K562 (cell line): ENCODE measurements at regions not wholly inside any gene's neighbourhood (a gene's known extent, or its start where the extent isn't known, plus 50 kb on each side); places are given as distances from the start of the nearest gene placed in this dataset.

ENCODE experiments used
- ATAC-seq: fragments of 200-7000 bp; cut with Tn5 transposase; 3 replicates; pipeline ENCODE4 v1.9.1; 2020; ENCODE audit warnings: moderate library complexity
- BruUV-seq: library from RNA; stranded (reverse); fragments of 400-500 nt; replicated peaks from 2 replicates; lab custom pipeline; 2021; lab: Mats Ljungman, UMichigan
- CTCF ChIA-PET: fragments of 300-600 bp; formaldehyde crosslinking; extraction: SDS; loops from one replicate; lab custom pipeline; 2021; ENCODE audit warnings: low intra/inter-chr PET ratio; lab: Yijun Ruan, JAX
- POLR2A ChIA-PET: fragments of 300-600, 350-650 bp; sonication (Branson Sonifier 250); formaldehyde crosslinking; extraction: SDS; loops from one replicate; lab custom pipeline; 2021; ENCODE audit warnings: antibody characterized with exemption, inconsistent platforms; lab: Yijun Ruan, JAX
- DNase-seq, 4 experiments: peaks; one replicate each; pipeline versions ENCODE4 v3.0.0 to v3.0.0-alpha.2; 2011 to 2018; ENCODE audit warnings: low spot score in 3 of 4, mixed read lengths in 3 of 4; ENCODE audit errors: extremely low read depth in 1 of 4
- FAIRE-seq: peaks from 2 replicates; lab custom pipeline; 2011; peaks lifted over from hg19 to GRCh38; lab: Jason Lieb, UNC
- H2AFZ ChIP-seq: 2 replicates; pipeline ENCODE4 v1.6.0; 2011; ENCODE audit warnings: low read depth, low read length, control low read depth, inconsistent platforms
- H3K27ac ChIP-seq: fragments of 200-600 bp; 3 replicates; pipeline ENCODE4 v1.8.0; 2011; ENCODE audit warnings: low read depth, mild to moderate bottlenecking, control low read depth, inconsistent platforms, low read length, moderate library complexity, mixed read lengths; ENCODE audit errors: extremely low read depth
- H3K27me3 ChIP-seq, 2 experiments: fragments of 300-600 bp in 1 of 2; 2 replicates in 1 of 2; 3 replicates in 1 of 2; pipeline versions ENCODE4 v1.6.0 to v1.8.0; 2011; ENCODE audit warnings: inconsistent platforms in 2 of 2, low read length in 2 of 2, mild to moderate bottlenecking in 1 of 2, mixed read lengths in 1 of 2, moderate library complexity in 1 of 2; ENCODE audit not compliant: control insufficient read depth in 2 of 2, insufficient read depth in 2 of 2
- H3K36me3 ChIP-seq: fragments of 300-600 bp; 3 replicates; pipeline ENCODE4 v1.8.0; 2011; ENCODE audit warnings: mild to moderate bottlenecking, low read length, inconsistent platforms; ENCODE audit not compliant: control insufficient read depth, insufficient read depth
- H3K4me1 ChIP-seq, 2 experiments: fragments of 200-600 bp in 1 of 2; replicated peaks in 1 of 2; 2 replicates in 1 of 2; 3 replicates in 1 of 2; pipeline versions ENCODE4 v1.5.1 to v1.8.0; 2011; ENCODE audit warnings: inconsistent platforms in 2 of 2, low read length in 2 of 2, mild to moderate bottlenecking in 1 of 2, mixed read lengths in 1 of 2, moderate library complexity in 1 of 2; ENCODE audit not compliant: control insufficient read depth in 2 of 2, insufficient read depth in 2 of 2
- H3K4me2 ChIP-seq: 2 replicates; pipeline ENCODE4 v1.6.1; 2011; ENCODE audit warnings: low read length, control low read depth, inconsistent platforms, mixed read lengths; ENCODE audit not compliant: insufficient read depth
- H3K4me3 ChIP-seq: fragments of 200-600 bp; sonication (generic), shearing (Covaris generic); 2 replicates; pipeline ENCODE4 v1.5.1; 2016; ENCODE audit warnings: control low read depth, inconsistent platforms
- H3K79me2 ChIP-seq: fragments of 200-600 bp; 3 replicates; pipeline ENCODE4 v1.8.0; 2011; ENCODE audit warnings: low read length, inconsistent platforms; ENCODE audit not compliant: control insufficient read depth, insufficient read depth
- H3K9ac ChIP-seq, 2 experiments: 2 replicates each; pipeline versions ENCODE4 v1.6.0 to v1.6.1; 2011; ENCODE audit warnings: low read depth in 2 of 2, low read length in 2 of 2, control low read depth in 1 of 2, inconsistent platforms in 1 of 2, mild to moderate bottlenecking in 1 of 2, mixed read lengths in 1 of 2; ENCODE audit not compliant: insufficient read depth in 1 of 2
- H3K9me1 ChIP-seq: one replicate; pipeline ENCODE4 v1.6.0; 2011; ENCODE audit warnings: inconsistent platforms, mild to moderate bottlenecking, low read length, moderate library complexity; ENCODE audit not compliant: control insufficient read depth, insufficient read depth
- H3K9me3 ChIP-seq: replicated peaks from 2 replicates; pipeline ENCODE4 v1.5.1; 2011; ENCODE audit warnings: low read depth, low read length, inconsistent platforms; ENCODE audit not compliant: control insufficient read depth, insufficient read depth
- H4K20me1 ChIP-seq: replicated peaks from 2 replicates; pipeline ENCODE4 v1.6.1; 2011; ENCODE audit warnings: low read length, inconsistent platforms, mixed read lengths; ENCODE audit not compliant: control insufficient read depth, insufficient read depth
- C11orf30 ChIP-seq: fragments of 450-650 bp; IDR thresholded peaks from 2 replicates; pipeline ENCODE4 v1.6.1; 2016; ENCODE audit warnings: low read depth, mild to moderate bottlenecking
- KAT7 ChIP-seq: sonication (generic); formaldehyde crosslinking; IDR thresholded peaks from 2 replicates; pipeline ENCODE4 v1.8.0; 2022; ENCODE audit warnings: missing genetic modification reagents, mild to moderate bottlenecking, borderline replicate concordance
- MAFG ChIP-seq: fragments of 450-650 bp; conservative IDR thresholded peaks from 2 replicates; pipeline ENCODE4 v1.6.1; 2016; ENCODE audit warnings: missing genetic modification characterization, missing compliant biosample characterization
- NUFIP1 ChIP-seq: fragments of 450-650 bp; IDR thresholded peaks from 2 replicates; pipeline ENCODE4 v1.6.1; 2018; ENCODE audit not compliant: partially characterized antibody
- RAD21 ChIP-seq, 2 experiments: fragments of 250-450 bp in 1 of 2; fragments of 450-650 bp in 1 of 2; sonication (Bioruptor Pico) in 1 of 2; formaldehyde crosslinking in 1 of 2; IDR thresholded peaks in 1 of 2; conservative IDR thresholded peaks in 1 of 2; 2 replicates each; pipeline versions ENCODE4 v1.4.0 to v1.8.0; 2020 to 2022; ENCODE audit warnings: mild to moderate bottlenecking in 2 of 2, moderate library complexity in 1 of 2
- TEAD1 ChIP-seq, 2 experiments: fragments of 450-650 bp in 1 of 2; sonication (generic) in 1 of 2; formaldehyde crosslinking; IDR thresholded peaks; 2 replicates each; pipeline versions ENCODE4 v1.4.0 to v1.8.0; 2020 to 2022; ENCODE audit warnings: mild to moderate bottlenecking in 2 of 2, missing genetic modification reagents in 1 of 2
- ZNF316 ChIP-seq: fragments of 450-650 bp; IDR thresholded peaks from 2 replicates; pipeline ENCODE4 v1.6.1; 2016
- WGBS: fragments of 100-300 bp; shearing (Covaris generic); methylation state at CpG from one replicate; pipeline ENCODE4 v1.1.6; 2016; ENCODE audit warnings: low coverage, mixed read lengths; ENCODE audit not compliant: insufficient coverage; ENCODE audit errors: missing lambda C conversion rate; 5-methylcytosine and 5-hydroxymethylcytosine counted together
- in situ Hi-C: fragments of 300-500 bp; cut with MboI; formaldehyde crosslinking; loops from 4 replicates; pipeline ENCODE4 v1.15.0; 2018; ENCODE audit warnings: inconsistent platforms, mixed read lengths
- intact Hi-C: fragments of 100-400 bp; cut with micrococcal nuclease; formaldehyde crosslinking; loops from 2 replicates; pipeline ENCODE4 v1.14.2; 2022
- TF ChIP-seq, protein P1 (sequence below): fragments of 250-450 bp; sonication (Bioruptor Pico); IDR thresholded peaks from 2 replicates; pipeline ENCODE4 v1.8.0; 2022; ENCODE audit warnings: inconsistent platforms, mild to moderate bottlenecking, moderate library complexity, borderline replicate concordance
- TF ChIP-seq, protein P2 (sequence below): fragments of 250-450 bp; sonication (Bioruptor Pico); IDR thresholded peaks from 2 replicates; pipeline ENCODE4 v1.4.0; 2020; ENCODE audit warnings: mild to moderate bottlenecking, moderate library complexity, borderline replicate concordance
- TF ChIP-seq, protein P3 (sequence below): fragments of 250-450 bp; sonication (Bioruptor Pico); IDR thresholded peaks from 2 replicates; pipeline ENCODE4 v1.8.0; 2022; ENCODE audit warnings: moderate library complexity, mild to moderate bottlenecking, inconsistent platforms
- TF ChIP-seq, protein P4 (sequence below), 3 experiments: IDR thresholded peaks in 2 of 3; conservative IDR thresholded peaks in 1 of 3; 2 replicates each; pipeline ENCODE4 v1.5.1; 2011 to 2012; ENCODE audit warnings: low read length in 3 of 3, mild to moderate bottlenecking in 3 of 3, control low read depth in 2 of 3, improper control_type of control experiment in 1 of 3, inconsistent platforms in 1 of 3, low read depth in 1 of 3, mixed read lengths in 1 of 3, moderate library complexity in 1 of 3; ENCODE audit not compliant: insufficient read depth in 2 of 3

DNA sequence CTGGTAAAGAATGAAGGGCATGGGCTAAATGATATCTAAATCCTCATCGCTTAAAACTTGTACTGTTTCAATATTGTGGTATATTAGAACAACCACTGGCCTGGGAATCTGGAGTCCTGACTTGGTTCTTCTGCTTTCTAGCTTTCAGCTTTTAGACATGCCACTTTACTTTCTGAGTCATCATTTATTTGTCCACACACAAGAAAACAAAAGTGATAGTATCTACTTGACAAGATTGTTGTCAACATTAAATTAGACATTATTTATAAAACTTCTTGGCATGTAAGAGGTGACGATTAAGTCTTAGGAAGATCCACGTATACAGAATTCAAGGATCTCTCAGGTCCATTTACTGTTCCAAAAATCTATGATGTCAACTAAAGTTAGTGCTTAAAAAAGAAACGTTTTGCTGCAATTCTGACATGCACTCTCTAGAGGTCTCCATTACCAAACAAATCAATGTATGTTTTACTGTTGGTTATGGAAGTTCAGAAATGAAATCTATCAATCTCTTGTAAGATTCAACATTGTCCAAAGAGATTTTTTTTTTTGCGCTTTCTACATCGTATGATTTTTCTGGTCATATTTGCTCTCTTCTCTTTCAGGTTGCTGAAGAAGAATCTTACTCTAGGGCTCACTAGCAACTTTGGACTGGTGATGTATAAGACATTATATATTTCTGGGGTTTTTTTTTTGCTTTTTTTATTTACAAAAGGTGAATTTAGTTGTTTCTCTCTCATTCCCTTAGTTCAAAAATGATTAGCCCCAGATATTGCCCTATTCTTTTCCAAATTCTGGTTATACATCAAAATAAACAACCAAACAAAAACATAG lies 53.6 kb upstream of the DYNC1I1 start:
- no peak overlapping the region for H3K27ac ChIP-seq
- H3K4me2 ChIP-seq: no peak overlapping the region
- H4K20me1 ChIP-seq: no peaks in the 10 kb centered on the region
- H3K9me1 ChIP-seq: no peaks in the 10 kb centered on the region
- BruUV-seq: no TSS peak
- ATAC-seq (peak; percentile 58; the same call in 2 of the 3 replicates), DNase-seq (peak in 2 of 4 experiments; percentile 12 to 15), FAIRE-seq (no peak)
- in situ Hi-C loops (no loop called here), intact Hi-C loops (loop anchor here (1.0 kb wide), 1 partner anchor 153 kb away; no protein-coding TSS in a partner anchor)
- H3K4me3 ChIP-seq: no peak overlapping the region
- H3K79me2 ChIP-seq: no peaks in the 10 kb centered on the region
- CTCF ChIA-PET: interaction anchor here (0.5 to 1.3 kb wide), 2 partner anchors 25 to 153 kb away, joined by 3 to 8 read pairs; no protein-coding TSS in a partner anchor
- POLR2A ChIA-PET: interaction anchor here (0.7 kb wide), 1 partner anchor 121 kb away, joined by 3 read pairs; no protein-coding TSS in a partner anchor
- WGBS: under 1% methylated on average over 6 of the region's 6 CpGs
- H3K9me3 ChIP-seq: no peaks in the 10 kb centered on the region
- H2AFZ ChIP-seq: no peak overlapping the region
- TF ChIP-seq RAD21 (CRISPR knock-in tag; conservative IDR thresholded peaks at IDR 0.05 in 1 of 2, IDR thresholded peaks at IDR 0.05 in 1 of 2): peak; percentile 46 to 66; a peak in 3 of 4 replicates
- TF ChIP-seq, protein P1, sequence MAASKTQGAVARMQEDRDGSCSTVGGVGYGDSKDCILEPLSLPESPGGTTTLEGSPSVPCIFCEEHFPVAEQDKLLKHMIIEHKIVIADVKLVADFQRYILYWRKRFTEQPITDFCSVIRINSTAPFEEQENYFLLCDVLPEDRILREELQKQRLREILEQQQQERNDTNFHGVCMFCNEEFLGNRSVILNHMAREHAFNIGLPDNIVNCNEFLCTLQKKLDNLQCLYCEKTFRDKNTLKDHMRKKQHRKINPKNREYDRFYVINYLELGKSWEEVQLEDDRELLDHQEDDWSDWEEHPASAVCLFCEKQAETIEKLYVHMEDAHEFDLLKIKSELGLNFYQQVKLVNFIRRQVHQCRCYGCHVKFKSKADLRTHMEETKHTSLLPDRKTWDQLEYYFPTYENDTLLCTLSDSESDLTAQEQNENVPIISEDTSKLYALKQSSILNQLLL: no peak
- peak; percentile 37; the same call in 1 of the 2 replicates for TF ChIP-seq C11orf30
- TF ChIP-seq NUFIP1: no peak
- peak; percentile 53 for TF ChIP-seq ZNF316
- TF ChIP-seq, protein P2, sequence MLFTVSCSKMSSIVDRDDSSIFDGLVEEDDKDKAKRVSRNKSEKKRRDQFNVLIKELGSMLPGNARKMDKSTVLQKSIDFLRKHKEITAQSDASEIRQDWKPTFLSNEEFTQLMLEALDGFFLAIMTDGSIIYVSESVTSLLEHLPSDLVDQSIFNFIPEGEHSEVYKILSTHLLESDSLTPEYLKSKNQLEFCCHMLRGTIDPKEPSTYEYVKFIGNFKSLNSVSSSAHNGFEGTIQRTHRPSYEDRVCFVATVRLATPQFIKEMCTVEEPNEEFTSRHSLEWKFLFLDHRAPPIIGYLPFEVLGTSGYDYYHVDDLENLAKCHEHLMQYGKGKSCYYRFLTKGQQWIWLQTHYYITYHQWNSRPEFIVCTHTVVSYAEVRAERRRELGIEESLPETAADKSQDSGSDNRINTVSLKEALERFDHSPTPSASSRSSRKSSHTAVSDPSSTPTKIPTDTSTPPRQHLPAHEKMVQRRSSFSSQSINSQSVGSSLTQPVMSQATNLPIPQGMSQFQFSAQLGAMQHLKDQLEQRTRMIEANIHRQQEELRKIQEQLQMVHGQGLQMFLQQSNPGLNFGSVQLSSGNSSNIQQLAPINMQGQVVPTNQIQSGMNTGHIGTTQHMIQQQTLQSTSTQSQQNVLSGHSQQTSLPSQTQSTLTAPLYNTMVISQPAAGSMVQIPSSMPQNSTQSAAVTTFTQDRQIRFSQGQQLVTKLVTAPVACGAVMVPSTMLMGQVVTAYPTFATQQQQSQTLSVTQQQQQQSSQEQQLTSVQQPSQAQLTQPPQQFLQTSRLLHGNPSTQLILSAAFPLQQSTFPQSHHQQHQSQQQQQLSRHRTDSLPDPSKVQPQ: no peak
- no peak for TF ChIP-seq TEAD1 (CRISPR knock-in tag; IDR thresholded peaks at IDR 0.05)
- TF ChIP-seq, protein P3, sequence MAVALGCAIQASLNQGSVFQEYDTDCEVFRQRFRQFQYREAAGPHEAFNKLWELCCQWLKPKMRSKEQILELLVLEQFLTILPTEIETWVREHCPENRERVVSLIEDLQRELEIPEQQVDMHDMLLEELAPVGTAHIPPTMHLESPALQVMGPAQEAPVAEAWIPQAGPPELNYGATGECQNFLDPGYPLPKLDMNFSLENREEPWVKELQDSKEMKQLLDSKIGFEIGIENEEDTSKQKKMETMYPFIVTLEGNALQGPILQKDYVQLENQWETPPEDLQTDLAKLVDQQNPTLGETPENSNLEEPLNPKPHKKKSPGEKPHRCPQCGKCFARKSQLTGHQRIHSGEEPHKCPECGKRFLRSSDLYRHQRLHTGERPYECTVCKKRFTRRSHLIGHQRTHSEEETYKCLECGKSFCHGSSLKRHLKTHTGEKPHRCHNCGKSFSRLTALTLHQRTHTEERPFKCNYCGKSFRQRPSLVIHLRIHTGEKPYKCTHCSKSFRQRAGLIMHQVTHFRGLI: no peak
- TF ChIP-seq MAFG (tag): 0 out of 2 replicates have a peak, but pooled peaks have one; percentile 15
- TF ChIP-seq, protein P4, sequence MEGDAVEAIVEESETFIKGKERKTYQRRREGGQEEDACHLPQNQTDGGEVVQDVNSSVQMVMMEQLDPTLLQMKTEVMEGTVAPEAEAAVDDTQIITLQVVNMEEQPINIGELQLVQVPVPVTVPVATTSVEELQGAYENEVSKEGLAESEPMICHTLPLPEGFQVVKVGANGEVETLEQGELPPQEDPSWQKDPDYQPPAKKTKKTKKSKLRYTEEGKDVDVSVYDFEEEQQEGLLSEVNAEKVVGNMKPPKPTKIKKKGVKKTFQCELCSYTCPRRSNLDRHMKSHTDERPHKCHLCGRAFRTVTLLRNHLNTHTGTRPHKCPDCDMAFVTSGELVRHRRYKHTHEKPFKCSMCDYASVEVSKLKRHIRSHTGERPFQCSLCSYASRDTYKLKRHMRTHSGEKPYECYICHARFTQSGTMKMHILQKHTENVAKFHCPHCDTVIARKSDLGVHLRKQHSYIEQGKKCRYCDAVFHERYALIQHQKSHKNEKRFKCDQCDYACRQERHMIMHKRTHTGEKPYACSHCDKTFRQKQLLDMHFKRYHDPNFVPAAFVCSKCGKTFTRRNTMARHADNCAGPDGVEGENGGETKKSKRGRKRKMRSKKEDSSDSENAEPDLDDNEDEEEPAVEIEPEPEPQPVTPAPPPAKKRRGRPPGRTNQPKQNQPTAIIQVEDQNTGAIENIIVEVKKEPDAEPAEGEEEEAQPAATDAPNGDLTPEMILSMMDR (IDR thresholded peaks at IDR 0.05 in 2 of 3, conservative IDR thresholded peaks at IDR 0.05 in 1 of 3; ENCODE audit: insufficient read depth in 2 of 3, low read depth in 1 of 3, low read length in 3 of 3): peak; percentile 25 to 63 (median 38); a peak in 3 of 6 replicates
- no peak for TF ChIP-seq KAT7
- H3K9ac ChIP-seq: no peak overlapping the region
- no peaks in the 10 kb centered on the region for H3K36me3 ChIP-seq
- H3K4me1 ChIP-seq: no peaks in the 10 kb centered on the region
- H3K27me3 ChIP-seq: peaks cover 4 to 6% of the 10 kb centered on the region in 2 experiments; a peak in 3 of 5 replicates
